ENCODE measurements at regions not wholly inside any gene's neighbourhood (a gene's known extent, or its start where the extent isn't known, plus 50 kb on each side); places are given as distances from the start of the nearest gene placed in this dataset.

- no peak for TF ChIP-seq POLR2A (IDR thresholded peaks at IDR 0.05; ENCODE audit: low read depth, low read length)
- no peak for TF ChIP-seq POLR2AphosphoS5 (IDR thresholded peaks at IDR 0.05; ENCODE audit: low read depth, low read length)
- TF ChIP-seq TAF1 (IDR thresholded peaks at IDR 0.05; ENCODE audit: borderline replicate concordance, low read depth, low read length): no peak
These were observed 167.0 kb upstream of the PPP1R3A start for GRCh38 chr7:114085592-114086501.
